NCI-H1105 treated with DMSO at 0.1 percent for 48 hours (cell line): ENCODE measurements at regions not wholly inside any gene's neighbourhood (a gene's known extent, or its start where the extent isn't known, plus 50 kb on each side); places are given as distances from the start of the nearest gene placed in this dataset.
A peak's percentile ranks its signal among the peaks of the same experiment; 100 is the strongest.
"Not testable (repeated sequence)": the region's sequence is repeated elsewhere in the genome, so short reads cannot be mapped to it uniquely, and the experiment has no call there.

Source experiments
- DNase-seq: peaks from one replicate; lab custom pipeline; 2025; lab: John Stamatoyannopoulos, UW

GRCh38 chr7:112937651-112938415 lies 147.6 kb upstream of the TMEM168 start:
- DNase-seq = no peak

GRCh38 chr7:112933598-112933997 lies 143.4 kb upstream of the TMEM168 start:
- no peak for DNase-seq

GRCh38 chr7:112930787-112931186 lies 140.6 kb upstream of the TMEM168 start:
- no peak for DNase-seq

GRCh38 chr7:112929421-112929820 lies 139.2 kb upstream of the TMEM168 start:
- no peak for DNase-seq

- DNase-seq = no peak
Measured at GRCh38 chr7:112926018-112926417, 135.8 kb upstream of the TMEM168 start.

GRCh38 chr7:112922546-112922945 lies 132.4 kb upstream of the TMEM168 start:
- DNase-seq = not testable (repeated sequence)

- not testable (repeated sequence) for DNase-seq
Measured at GRCh38 chr7:112916431-112916830, 126.2 kb upstream of the TMEM168 start.

GRCh38 chr7:112908086-112908485 lies 117.9 kb upstream of the TMEM168 start:
- DNase-seq = no peak

GRCh38 chr7:112907658-112908057 lies 117.5 kb upstream of the TMEM168 start:
- no peak for DNase-seq

GRCh38 chr7:112905950-112906349 lies 115.8 kb upstream of the TMEM168 start:
- no peak for DNase-seq

- DNase-seq = no peak
Measured at GRCh38 chr7:112905413-112905812, 115.2 kb upstream of the TMEM168 start.

GRCh38 chr7:112898432-112899290 lies 108.5 kb upstream of the TMEM168 start:
- peak; percentile 36 for DNase-seq

- no peak for DNase-seq
Measured at GRCh38 chr7:112897839-112898431, 107.7 kb upstream of the TMEM168 start.

- DNase-seq = no peak
Measured at GRCh38 chr7:112896026-112896601, 105.9 kb upstream of the TMEM168 start.

- DNase-seq = no peak
Measured at GRCh38 chr7:112892263-112892662, 102.1 kb upstream of the TMEM168 start.

- no peak for DNase-seq
Measured at GRCh38 chr7:112891698-112892097, 101.5 kb upstream of the TMEM168 start.

GRCh38 chr7:112889834-112890438 lies 99.7 kb upstream of the TMEM168 start:
- DNase-seq = no peak

GRCh38 chr7:112889268-112889667 lies 99.1 kb upstream of the TMEM168 start:
- DNase-seq = no peak

- no peak for DNase-seq
Measured at GRCh38 chr7:112888781-112889180, 98.6 kb upstream of the TMEM168 start.

- DNase-seq = no peak
Measured at GRCh38 chr7:112887976-112888375, 97.8 kb upstream of the TMEM168 start.

- no peak for DNase-seq
Measured at GRCh38 chr7:112887337-112887736, 97.1 kb upstream of the TMEM168 start.

- no peak for DNase-seq
Measured at GRCh38 chr7:112886208-112886607, 96.0 kb upstream of the TMEM168 start.
